NOMO-1 (cell line): ENCODE measurements at regions not wholly inside any gene's neighbourhood (a gene's known extent, or its start where the extent isn't known, plus 50 kb on each side); places are given as distances from the start of the nearest gene placed in this dataset.
"Not testable (repeated sequence)": the region's sequence is repeated elsewhere in the genome, so short reads cannot be mapped to it uniquely, and the experiment has no call there.

Experiments
- DNase-seq, 2 experiments: peaks; one replicate each; lab custom pipeline; 2025; ENCODE audit not compliant: unreplicated experiment in 2 of 2; lab: John Stamatoyannopoulos, UW

DNA sequence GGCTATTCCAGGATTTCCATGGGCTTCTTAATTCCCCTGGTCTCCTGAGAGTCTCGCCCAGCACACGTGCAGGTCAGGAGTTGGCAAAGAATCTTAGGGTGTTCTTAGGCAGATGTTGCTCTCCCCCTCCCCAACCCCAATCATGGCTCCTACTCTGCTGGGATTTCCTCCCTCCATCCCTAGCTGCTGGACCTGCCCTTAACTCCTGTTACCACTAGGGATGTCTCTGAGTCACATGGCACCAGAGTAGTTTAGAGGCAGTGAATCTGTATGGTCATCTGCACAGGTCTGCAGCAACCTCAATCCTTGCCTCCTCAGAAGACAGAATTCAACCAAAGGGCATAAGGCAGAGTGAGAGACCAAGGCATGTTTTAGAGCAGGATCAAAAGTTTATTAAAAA, 51.8 kb upstream of the CHST3 start:
- DNase-seq = no peak

DNA sequence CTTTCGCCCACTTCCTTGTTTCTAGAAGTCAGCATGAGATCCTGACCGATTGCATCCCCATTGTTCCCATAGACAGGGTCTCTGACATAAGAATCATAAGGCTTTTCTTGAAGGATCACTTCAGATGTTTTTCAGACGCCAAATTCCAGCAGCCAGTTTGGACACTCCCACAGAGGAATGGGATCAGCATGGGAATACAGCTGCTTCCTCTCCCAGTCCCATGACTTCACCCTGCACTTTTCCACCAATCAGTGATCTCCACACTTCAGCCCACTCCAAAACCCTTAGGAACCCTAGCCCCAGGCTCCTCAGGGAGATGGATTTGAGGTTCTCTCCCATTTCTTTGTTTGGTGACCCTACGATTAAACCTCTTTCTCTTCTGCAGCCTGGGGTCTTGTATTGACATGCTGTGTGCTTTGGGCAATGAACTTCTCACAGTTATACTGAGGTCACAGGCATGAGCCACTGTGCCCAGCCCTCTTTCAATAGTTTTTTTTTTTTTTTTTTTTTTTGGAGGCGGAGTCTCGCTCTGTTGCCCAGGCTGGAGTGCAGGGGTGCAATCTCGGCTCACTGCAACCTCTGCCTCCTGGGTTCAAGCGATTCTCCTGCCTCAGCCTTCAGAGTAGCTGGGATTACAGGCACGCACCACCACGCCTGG, 52.8 kb upstream of the CHST3 start:
- peak in 1 of 2 experiments; percentile 27 for DNase-seq

DNA sequence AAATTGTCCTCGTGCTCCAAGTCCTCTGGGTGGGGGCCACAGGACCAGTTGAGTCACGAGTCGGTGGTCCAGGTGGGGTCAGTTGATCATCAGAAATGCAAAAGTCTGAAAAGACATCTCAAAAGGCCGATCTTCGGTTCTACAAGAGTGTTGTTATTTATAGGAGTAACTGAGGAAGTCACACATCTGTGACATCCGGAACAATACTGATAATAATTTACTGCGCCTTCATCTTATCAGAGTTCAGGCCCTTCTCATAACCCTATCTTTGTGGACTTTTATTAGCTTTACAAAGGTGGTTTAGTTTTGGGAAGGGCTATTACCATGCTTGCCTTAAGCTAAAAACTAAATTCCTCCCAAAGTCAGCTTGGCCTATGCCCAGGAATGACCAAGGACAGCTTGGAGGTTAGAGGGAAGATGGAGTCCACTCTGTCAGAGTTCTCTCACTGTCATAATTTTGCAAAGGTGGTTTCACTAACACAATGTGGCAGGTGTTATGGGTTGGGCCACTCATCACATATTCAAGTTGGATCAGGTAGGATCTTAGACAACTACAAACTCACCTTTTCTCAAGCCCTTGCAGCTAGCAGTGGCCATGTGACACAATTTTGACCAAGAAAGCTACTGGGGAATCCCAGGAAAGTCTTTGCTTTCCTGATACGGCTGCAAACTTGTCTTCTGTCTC, 54.7 kb upstream of the CHST3 start:
- DNase-seq = peak in 1 of 2 experiments; percentile 41

DNA sequence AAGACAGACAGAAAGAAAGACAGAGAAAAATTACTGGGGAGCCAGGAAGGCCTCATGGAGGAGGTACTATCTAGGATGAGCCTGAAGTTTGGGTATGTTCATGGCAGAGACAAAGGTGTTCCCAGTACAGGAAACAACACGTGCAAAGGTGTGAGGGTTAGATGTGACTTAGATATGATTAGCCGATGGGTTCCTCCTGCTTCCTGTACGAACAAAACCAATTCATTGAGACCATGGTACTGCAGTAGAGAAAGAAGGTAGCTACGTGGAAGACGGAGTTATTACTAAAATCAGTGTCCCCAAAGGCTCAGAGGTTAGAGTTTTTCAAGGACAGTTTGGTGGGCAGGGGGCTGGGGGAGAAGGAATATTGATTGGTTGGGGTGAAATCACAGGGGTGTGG, 55.2 kb upstream of the CHST3 start:
- DNase-seq = no peak

DNA sequence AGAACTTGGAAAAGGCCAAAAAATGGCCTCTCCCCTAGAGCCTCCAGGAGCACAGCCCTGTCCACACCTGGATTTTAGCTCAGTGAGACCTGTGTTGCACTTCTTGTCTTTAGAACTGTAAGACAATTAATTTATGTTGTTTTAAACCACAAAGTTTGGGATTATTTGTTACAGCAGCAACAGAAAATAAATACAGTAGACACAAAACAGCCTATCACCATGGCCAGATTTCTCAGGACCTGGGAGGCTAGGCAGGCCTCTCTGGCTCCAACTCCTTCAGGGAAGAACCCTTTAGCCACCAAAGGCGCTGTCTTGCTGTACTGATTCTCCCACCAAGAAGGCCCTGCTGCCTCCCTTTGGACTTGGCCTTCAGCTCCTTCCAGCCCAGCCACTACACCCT, 54.1 kb upstream of the PSAP start:
- DNase-seq = no peak

DNA sequence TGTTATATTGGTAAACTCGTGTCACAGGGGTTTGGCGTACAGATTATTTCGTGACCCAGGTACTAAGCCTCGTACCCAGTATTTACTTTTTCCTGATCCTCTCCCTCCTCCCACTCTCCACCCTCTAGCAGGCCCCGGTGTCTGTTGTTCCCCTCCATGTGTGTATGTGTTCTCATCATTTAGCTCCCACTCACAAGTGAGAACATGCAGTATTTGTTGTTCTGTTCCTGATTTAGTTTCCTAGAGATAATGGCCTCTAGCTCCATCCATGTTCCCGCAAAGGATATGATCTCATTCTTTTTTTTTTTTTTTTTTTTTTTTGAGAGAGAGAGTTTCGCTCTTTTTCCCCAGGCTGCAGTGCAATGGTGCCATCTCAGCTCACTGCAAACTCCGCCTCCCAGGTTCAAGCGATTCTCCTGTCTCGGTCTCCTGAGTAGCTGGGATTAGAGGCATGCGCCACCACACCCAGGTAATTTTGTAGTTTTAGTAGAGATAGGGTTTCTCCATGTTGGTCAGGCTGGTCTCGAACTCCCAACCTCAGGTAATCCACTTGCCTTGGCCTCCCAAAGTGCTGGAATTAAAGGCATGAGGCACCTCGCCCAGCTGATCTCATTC, 52.7 kb upstream of the PSAP start:
- not testable (repeated sequence) for DNase-seq

DNA sequence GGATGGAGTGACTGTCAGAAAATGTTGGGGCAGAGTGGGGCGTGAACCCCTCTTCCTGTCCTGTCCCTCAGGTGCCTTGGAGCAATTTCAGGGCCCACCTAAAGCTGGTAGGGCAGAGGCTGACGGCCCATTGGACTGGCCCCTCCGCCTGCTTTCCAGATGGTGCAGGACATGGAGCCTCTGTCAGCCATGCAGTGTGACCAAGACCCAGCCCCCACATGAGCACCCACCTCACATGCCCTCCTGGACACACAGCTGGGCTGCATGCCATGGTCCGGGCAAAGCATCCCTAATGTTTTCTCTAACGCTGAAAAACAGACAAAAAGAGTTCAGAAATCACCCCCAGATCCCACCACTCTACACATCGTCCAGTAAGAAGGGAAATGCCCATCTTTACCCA, 51.3 kb upstream of the PSAP start:
- no peak for DNase-seq
